Stimulated activated naive CD4-positive, alpha-beta T cell (primary cell): ENCODE measurements at regions not wholly inside any gene's neighbourhood (a gene's known extent, or its start where the extent isn't known, plus 50 kb on each side); places are given as distances from the start of the nearest gene placed in this dataset.

Source experiments
- DNase-seq, 6 experiments: peaks; one replicate each; lab custom pipeline; 2025; lab: John Stamatoyannopoulos, UW

GRCh38 chr10:128465697-128466096 lies 339.5 kb upstream of the MKI67 start:
- no peak for DNase-seq

GRCh38 chr10:128466831-128467371 lies 340.7 kb upstream of the MKI67 start:
- DNase-seq, result no peak

GRCh38 chr10:128468462-128468861 lies 342.2 kb upstream of the MKI67 start:
- no peak for DNase-seq

GRCh38 chr10:128469515-128469914 lies 343.3 kb upstream of the MKI67 start:
- no peak for DNase-seq

- DNase-seq, result no peak
Measured at GRCh38 chr10:128470321-128470965, 344.2 kb upstream of the MKI67 start.

- no peak for DNase-seq
Measured at GRCh38 chr10:128471151-128471550, 344.9 kb upstream of the MKI67 start.

- DNase-seq, result no peak
Measured at GRCh38 chr10:128472196-128472595, 346.0 kb upstream of the MKI67 start.

GRCh38 chr10:128473396-128473795 lies 347.2 kb upstream of the MKI67 start:
- no peak for DNase-seq

GRCh38 chr10:128473911-128474310 lies 347.7 kb upstream of the MKI67 start:
- DNase-seq, result no peak

- DNase-seq, result no peak
Measured at GRCh38 chr10:128474571-128474970, 348.3 kb upstream of the MKI67 start.

GRCh38 chr10:128475686-128476367 lies 349.6 kb upstream of the MKI67 start:
- DNase-seq, result no peak

- DNase-seq, result no peak
Measured at GRCh38 chr10:128476368-128476725, 350.1 kb upstream of the MKI67 start.

GRCh38 chr10:128476845-128477244 lies 350.6 kb upstream of the MKI67 start:
- DNase-seq, result no peak

- DNase-seq, result no peak
Measured at GRCh38 chr10:128480601-128481000, 354.4 kb upstream of the MKI67 start.

- DNase-seq, result no peak
Measured at GRCh38 chr10:128481152-128481840, 355.1 kb upstream of the MKI67 start.

GRCh38 chr10:128482052-128482451 lies 355.8 kb upstream of the MKI67 start:
- DNase-seq, result no peak

GRCh38 chr10:128483216-128483615 lies 357.0 kb upstream of the MKI67 start:
- DNase-seq, result no peak

GRCh38 chr10:128484041-128484440 lies 357.8 kb upstream of the MKI67 start:
- DNase-seq, result no peak

- DNase-seq, result no peak
Measured at GRCh38 chr10:128485701-128486235, 359.5 kb upstream of the MKI67 start.

- DNase-seq, result no peak
Measured at GRCh38 chr10:128487517-128487916, 361.3 kb upstream of the MKI67 start.

GRCh38 chr10:128489324-128490247 lies 363.4 kb upstream of the MKI67 start:
- DNase-seq, result no peak

GRCh38 chr10:128491686-128492085 lies 365.5 kb upstream of the MKI67 start:
- DNase-seq, result no peak
